Mesenchymal stem cell (in vitro differentiated cells and primary cell): ENCODE measurements at regions not wholly inside any gene's neighbourhood (a gene's known extent, or its start where the extent isn't known, plus 50 kb on each side); places are given as distances from the start of the nearest gene placed in this dataset.

ENCODE experiments used
- DNase-seq: peaks from one replicate; pipeline ENCODE4 v3.0.0-alpha.2; 2013
- H2AFZ ChIP-seq: one replicate; pipeline ENCODE4 v1.6.1; 2013; ENCODE audit warnings: low read depth, mild to moderate bottlenecking, control low read depth, inconsistent platforms, low read length, moderate library complexity
- H2AK5ac ChIP-seq: 2 replicates; pipeline ENCODE4 v1.6.1; 2013; ENCODE audit warnings: low read length, moderate library complexity, mild to moderate bottlenecking, inconsistent platforms; ENCODE audit not compliant: severe bottlenecking
- H2BK120ac ChIP-seq: one replicate; pipeline ENCODE4 v1.6.1; 2013; ENCODE audit warnings: low read depth, mild to moderate bottlenecking, inconsistent platforms, low read length, moderate library complexity
- H2BK12ac ChIP-seq, 2 experiments: one replicate each; pipeline ENCODE4 v1.6.1; 2013; ENCODE audit warnings: inconsistent platforms in 2 of 2, low read length in 2 of 2, mild to moderate bottlenecking in 2 of 2, moderate library complexity in 2 of 2, control low read depth in 1 of 2
- H2BK15ac ChIP-seq: one replicate; pipeline ENCODE4 v1.6.1; 2013; ENCODE audit warnings: mild to moderate bottlenecking, low read depth, inconsistent platforms; ENCODE audit not compliant: poor library complexity, severe bottlenecking
- H2BK5ac ChIP-seq: 2 replicates; pipeline ENCODE4 v1.6.1; 2013; ENCODE audit warnings: low read depth, mild to moderate bottlenecking, low read length, control low read depth, inconsistent platforms; ENCODE audit not compliant: poor library complexity, severe bottlenecking
- H3K14ac ChIP-seq, 2 experiments: one replicate each; pipeline ENCODE4 v1.6.1; 2013; ENCODE audit warnings: inconsistent platforms in 2 of 2, low read length in 2 of 2, control low read depth in 1 of 2, mild to moderate bottlenecking in 1 of 2, moderate library complexity in 1 of 2
- H3K18ac ChIP-seq, 2 experiments: one replicate each; pipeline ENCODE4 v1.6.1; 2013; ENCODE audit warnings: inconsistent platforms in 2 of 2, low read length in 2 of 2, control low read depth in 1 of 2, low read depth in 1 of 2, mild to moderate bottlenecking in 1 of 2
- H3K23ac ChIP-seq, 2 experiments: one replicate each; pipeline ENCODE4 v1.6.1; 2013; ENCODE audit warnings: inconsistent platforms in 2 of 2, low read length in 2 of 2, mild to moderate bottlenecking in 2 of 2, moderate library complexity in 2 of 2, control low read depth in 1 of 2
- H3K27ac ChIP-seq: 2 replicates; pipeline ENCODE4 v1.5.1; 2013; ENCODE audit warnings: mild to moderate bottlenecking, moderate library complexity, low read length, control low read depth, inconsistent platforms; ENCODE audit not compliant: poor library complexity, severe bottlenecking
- H3K27me3 ChIP-seq, 2 experiments: 2 replicates each; pipeline versions ENCODE4 v1.6.1 to v1.7.0; 2013; ENCODE audit warnings: low read length in 2 of 2, mild to moderate bottlenecking in 2 of 2, moderate library complexity in 2 of 2, control low read depth in 1 of 2, inconsistent platforms in 1 of 2; ENCODE audit not compliant: control insufficient read depth in 1 of 2, insufficient read depth in 1 of 2
- H3K36me3 ChIP-seq, 2 experiments: 2 replicates each; pipeline versions ENCODE4 v1.6.1 to v1.7.0; 2013; ENCODE audit warnings: low read length in 2 of 2, control low read depth in 1 of 2, inconsistent platforms in 1 of 2, low read depth in 1 of 2, mild to moderate bottlenecking in 1 of 2; ENCODE audit not compliant: insufficient read depth in 2 of 2, control insufficient read depth in 1 of 2
- H3K4ac ChIP-seq, 2 experiments: one replicate each; pipeline ENCODE4 v1.6.1; 2013; ENCODE audit warnings: inconsistent platforms in 2 of 2, low read length in 2 of 2, mild to moderate bottlenecking in 2 of 2, moderate library complexity in 2 of 2, control low read depth in 1 of 2, low read depth in 1 of 2
- H3K4me1 ChIP-seq: 2 replicates; pipeline ENCODE4 v1.6.1; 2013; ENCODE audit warnings: low read depth, low read length, control low read depth; ENCODE audit not compliant: control insufficient read depth, insufficient read depth
- H3K4me2 ChIP-seq: 2 replicates; pipeline ENCODE4 v1.6.1; 2013; ENCODE audit warnings: low read length, mild to moderate bottlenecking, inconsistent platforms; ENCODE audit not compliant: poor library complexity, severe bottlenecking
- H3K4me3 ChIP-seq, 2 experiments: 2 replicates each; pipeline versions ENCODE4 v1.5.1 to v1.7.0; 2013; ENCODE audit warnings: low read length in 2 of 2, mild to moderate bottlenecking in 2 of 2, control low read depth in 1 of 2, low read depth in 1 of 2; ENCODE audit not compliant: insufficient read depth in 1 of 2
- H3K79me1 ChIP-seq: replicated peaks from 2 replicates; pipeline ENCODE4 v1.6.1; 2013; ENCODE audit warnings: mild to moderate bottlenecking, control low read depth, low read length, inconsistent platforms; ENCODE audit not compliant: poor library complexity, severe bottlenecking
- H3K9ac ChIP-seq: 2 replicates; pipeline ENCODE4 v1.7.0; 2013; ENCODE audit warnings: mild to moderate bottlenecking, low read length, moderate library complexity
- H3K9me3 ChIP-seq: 2 replicates; pipeline ENCODE4 v1.7.0; 2013; ENCODE audit warnings: mild to moderate bottlenecking, low read length; ENCODE audit not compliant: control insufficient read depth
- H4K8ac ChIP-seq: one replicate; pipeline ENCODE4 v1.6.1; 2013; ENCODE audit warnings: inconsistent platforms, mild to moderate bottlenecking, low read length, moderate library complexity
- H4K91ac ChIP-seq: one replicate; pipeline ENCODE4 v1.6.1; 2013; ENCODE audit warnings: mild to moderate bottlenecking, low read length, inconsistent platforms
- WGBS: methylation state at CpG from one replicate; pipeline ENCODE4 v1.1.7; 2013; ENCODE audit warnings: mixed read lengths; 5-methylcytosine and 5-hydroxymethylcytosine counted together

GRCh38 chr15:70164156-70164900, 66.6 kb upstream of the TLE3 start:
- no peaks in the 10 kb centered on the region for H3K79me1 ChIP-seq
- 85% methylated on average over 3 of the region's 3 CpGs for WGBS
- peaks cover 4 to 15% of the 10 kb centered on the region in 2 experiments for H3K27me3 ChIP-seq
- no peak overlapping the region for H2BK120ac ChIP-seq
- H2BK12ac ChIP-seq, result peak overlapping the region in 1 of 2 experiments; percentile 69
- H2AFZ ChIP-seq, result no peak overlapping the region
- H4K8ac ChIP-seq, result no peak overlapping the region
- H2BK5ac ChIP-seq, result no peak overlapping the region
- H3K23ac ChIP-seq, result no peak overlapping the region
- peak overlapping the region in 1 of 2 experiments; percentile 70 for H3K4ac ChIP-seq
- no peak overlapping the region for H2BK15ac ChIP-seq
- H3K18ac ChIP-seq, result no peak overlapping the region
- no peak overlapping the region for H3K9ac ChIP-seq
- DNase-seq, result no peak
- H3K4me3 ChIP-seq, result no peak overlapping the region
- H3K14ac ChIP-seq, result no peak overlapping the region
- H4K91ac ChIP-seq, result peak overlapping the region; percentile 7
- no peak overlapping the region for H3K4me2 ChIP-seq
- no peak overlapping the region for H2AK5ac ChIP-seq
- H3K27ac ChIP-seq, result no peak overlapping the region
- peaks cover 24% of the 10 kb centered on the region for H3K4me1 ChIP-seq
- H3K36me3 ChIP-seq, result no peaks in the 10 kb centered on the region
- peaks cover 5% of the 10 kb centered on the region for H3K9me3 ChIP-seq

GRCh38 chr15:70160803-70161565, 63.3 kb upstream of the TLE3 start:
- Histone ChIP-seq H3K9me3 (peaks cover 5% of the 10 kb centered on the region), H4K91ac (peak overlapping the region; percentile 90), H2BK5ac (no peak overlapping the region), H3K18ac (peak overlapping the region; percentile 45 to 88), H3K36me3 (no peaks in the 10 kb centered on the region), H4K8ac (peak overlapping the region; percentile 27), H3K4ac (peak overlapping the region in 1 of 2 experiments; percentile 54), H2AFZ (no peak overlapping the region), H2BK120ac (peak overlapping the region; percentile 36), H2AK5ac (no peak overlapping the region), H2BK12ac (peak overlapping the region; percentile 88 to 91), H3K14ac (peak overlapping the region in 1 of 2 experiments; percentile 55), H3K4me2 (no peak overlapping the region), H3K9ac (no peak overlapping the region), H3K27me3 (peaks cover 12 to 21% of the 10 kb centered on the region in 2 experiments), H3K4me1 (peaks cover 23% of the 10 kb centered on the region), H3K79me1 (no peaks in the 10 kb centered on the region), H3K4me3 (no peak overlapping the region), H3K27ac (no peak overlapping the region), H3K23ac (no peak overlapping the region), H2BK15ac (peak overlapping the region; percentile 83)
- 86% methylated on average over 19 of the region's 19 CpGs for WGBS
- DNase-seq, result no peak

DNA sequence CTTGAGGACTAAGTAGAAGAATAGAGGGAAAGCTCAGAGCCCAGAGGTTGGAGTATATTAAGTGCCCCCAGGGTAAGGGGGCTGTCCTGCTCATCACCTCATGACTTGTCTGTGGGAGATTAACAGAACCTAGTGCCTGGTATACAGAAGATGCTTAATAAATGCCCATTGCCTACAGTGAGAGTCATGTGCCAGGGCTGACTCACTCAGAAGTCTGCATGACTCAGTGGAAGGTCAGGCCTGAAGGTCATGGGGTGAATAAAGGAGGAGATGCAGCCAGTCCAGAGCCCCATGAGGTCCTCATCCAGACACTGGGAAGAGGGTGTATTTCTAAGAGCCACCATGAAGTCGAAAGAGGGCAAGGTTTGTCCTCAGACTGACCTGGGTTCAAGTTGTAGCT, 62.5 kb upstream of the TLE3 start:
- no peak overlapping the region for H2BK15ac ChIP-seq
- no peak overlapping the region for H3K23ac ChIP-seq
- no peak overlapping the region for H2AFZ ChIP-seq
- H4K91ac ChIP-seq, result no peak overlapping the region
- no peaks in the 10 kb centered on the region for H3K36me3 ChIP-seq
- no peak overlapping the region for H2AK5ac ChIP-seq
- no peak overlapping the region for H3K9ac ChIP-seq
- no peak overlapping the region for H3K14ac ChIP-seq
- peak overlapping the region in 1 of 2 experiments; percentile 54 for H3K4ac ChIP-seq
- peaks cover 17% of the 10 kb centered on the region for H3K4me1 ChIP-seq
- no peaks in the 10 kb centered on the region for H3K79me1 ChIP-seq
- H3K4me3 ChIP-seq, result no peak overlapping the region
- H3K4me2 ChIP-seq, result no peak overlapping the region
- peaks cover 12 to 28% of the 10 kb centered on the region in 2 experiments for H3K27me3 ChIP-seq
- H3K18ac ChIP-seq, result peak overlapping the region; percentile 43 to 88
- DNase-seq, result peak; percentile 82
- H3K27ac ChIP-seq, result no peak overlapping the region
- H3K9me3 ChIP-seq, result peaks cover 5% of the 10 kb centered on the region
- 47% methylated on average over 1 of the region's 1 CpG for WGBS
- no peak overlapping the region for H2BK5ac ChIP-seq
- no peak overlapping the region for H4K8ac ChIP-seq
- no peak overlapping the region for H2BK120ac ChIP-seq
- H2BK12ac ChIP-seq, result peak overlapping the region in 1 of 2 experiments; percentile 28

- peaks cover 12 to 34% of the 10 kb centered on the region in 2 experiments for H3K27me3 ChIP-seq
- H3K79me1 ChIP-seq, result no peaks in the 10 kb centered on the region
- no peak for DNase-seq
- peaks cover 5% of the 10 kb centered on the region for H3K9me3 ChIP-seq
- peaks cover 14% of the 10 kb centered on the region for H3K4me1 ChIP-seq
- no peak overlapping the region for H3K9ac ChIP-seq
- no peak overlapping the region for H3K14ac ChIP-seq
- H2BK120ac ChIP-seq, result peak overlapping the region; percentile 36
- H2AK5ac ChIP-seq, result no peak overlapping the region
- H3K4me2 ChIP-seq, result no peak overlapping the region
- peak overlapping the region; percentile 85 for H4K91ac ChIP-seq
- no peak overlapping the region for H3K4me3 ChIP-seq
- no peak overlapping the region for H3K23ac ChIP-seq
- 79% methylated on average over 2 of the region's 2 CpGs for WGBS
- no peak overlapping the region for H2BK15ac ChIP-seq
- H2AFZ ChIP-seq, result no peak overlapping the region
- peak overlapping the region; percentile 69 to 70 for H2BK12ac ChIP-seq
- H3K18ac ChIP-seq, result peak overlapping the region; percentile 35 to 53
- H3K27ac ChIP-seq, result no peak overlapping the region
- H3K4ac ChIP-seq, result peak overlapping the region in 1 of 2 experiments; percentile 55
- no peak overlapping the region for H2BK5ac ChIP-seq
- no peak overlapping the region for H4K8ac ChIP-seq
- H3K36me3 ChIP-seq, result no peaks in the 10 kb centered on the region
Observed at GRCh38 chr15:70159713-70160009, 61.9 kb upstream of the TLE3 start.
